RWPE1 (cell line): ENCODE measurements at regions not wholly inside any gene's neighbourhood (a gene's known extent, or its start where the extent isn't known, plus 50 kb on each side); places are given as distances from the start of the nearest gene placed in this dataset.

Source experiments
- CTCF ChIA-PET: fragments of 350-600 bp; sonication (Branson Sonifier 250); formaldehyde crosslinking; extraction: SDS; loops from one replicate; lab custom pipeline; 2021; lab: Yijun Ruan, JAX
- POLR2A ChIA-PET: fragments of 400-600 bp; formaldehyde crosslinking; extraction: SDS; loops from one replicate; lab custom pipeline; 2020; ENCODE audit warnings: antibody characterized with exemption; ENCODE audit not compliant: low non-redundant PET; lab: Yijun Ruan, JAX
- DNase-seq: peaks from one replicate; pipeline ENCODE4 v3.0.0; 2012; ENCODE audit warnings: low spot score
- H3K27ac ChIP-seq: fragments of 450-650 bp; 2 replicates; pipeline ENCODE4 v1.5.1; 2017
- TF ChIP-seq, protein P1 (sequence below): fragments of 450-650 bp; conservative IDR thresholded peaks from 2 replicates; pipeline ENCODE4 v1.5.1; 2017; ENCODE audit warnings: low read depth, mild to moderate bottlenecking

DNA sequence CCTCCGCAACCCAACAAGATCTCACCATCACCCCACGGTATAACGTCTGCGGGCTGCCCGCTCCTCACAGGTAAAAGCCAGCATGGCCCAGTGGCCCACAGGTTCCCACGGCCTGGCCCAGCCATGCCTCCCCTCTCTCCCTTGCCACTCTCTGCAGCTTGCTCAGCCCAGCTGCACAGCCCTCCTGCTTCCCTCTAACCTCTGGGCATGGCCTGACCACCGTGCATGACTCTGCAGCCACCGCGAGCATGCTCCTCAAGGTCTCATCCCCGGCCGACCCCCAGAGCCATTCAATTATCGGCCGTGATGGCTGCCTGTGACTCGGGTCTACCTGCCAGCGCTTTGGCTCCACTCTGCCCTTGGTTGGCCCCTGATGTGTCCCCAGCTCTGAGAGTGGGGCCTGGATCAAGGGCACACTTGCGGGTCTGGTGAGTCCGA is 185.5 kb downstream of the CTTN start:
- no peak for DNase-seq
- CTCF ChIA-PET = no interaction called here
- TF ChIP-seq, protein P1, sequence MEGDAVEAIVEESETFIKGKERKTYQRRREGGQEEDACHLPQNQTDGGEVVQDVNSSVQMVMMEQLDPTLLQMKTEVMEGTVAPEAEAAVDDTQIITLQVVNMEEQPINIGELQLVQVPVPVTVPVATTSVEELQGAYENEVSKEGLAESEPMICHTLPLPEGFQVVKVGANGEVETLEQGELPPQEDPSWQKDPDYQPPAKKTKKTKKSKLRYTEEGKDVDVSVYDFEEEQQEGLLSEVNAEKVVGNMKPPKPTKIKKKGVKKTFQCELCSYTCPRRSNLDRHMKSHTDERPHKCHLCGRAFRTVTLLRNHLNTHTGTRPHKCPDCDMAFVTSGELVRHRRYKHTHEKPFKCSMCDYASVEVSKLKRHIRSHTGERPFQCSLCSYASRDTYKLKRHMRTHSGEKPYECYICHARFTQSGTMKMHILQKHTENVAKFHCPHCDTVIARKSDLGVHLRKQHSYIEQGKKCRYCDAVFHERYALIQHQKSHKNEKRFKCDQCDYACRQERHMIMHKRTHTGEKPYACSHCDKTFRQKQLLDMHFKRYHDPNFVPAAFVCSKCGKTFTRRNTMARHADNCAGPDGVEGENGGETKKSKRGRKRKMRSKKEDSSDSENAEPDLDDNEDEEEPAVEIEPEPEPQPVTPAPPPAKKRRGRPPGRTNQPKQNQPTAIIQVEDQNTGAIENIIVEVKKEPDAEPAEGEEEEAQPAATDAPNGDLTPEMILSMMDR = no peak
- H3K27ac ChIP-seq = no peak overlapping the region
- POLR2A ChIA-PET = no interaction called here

DNA sequence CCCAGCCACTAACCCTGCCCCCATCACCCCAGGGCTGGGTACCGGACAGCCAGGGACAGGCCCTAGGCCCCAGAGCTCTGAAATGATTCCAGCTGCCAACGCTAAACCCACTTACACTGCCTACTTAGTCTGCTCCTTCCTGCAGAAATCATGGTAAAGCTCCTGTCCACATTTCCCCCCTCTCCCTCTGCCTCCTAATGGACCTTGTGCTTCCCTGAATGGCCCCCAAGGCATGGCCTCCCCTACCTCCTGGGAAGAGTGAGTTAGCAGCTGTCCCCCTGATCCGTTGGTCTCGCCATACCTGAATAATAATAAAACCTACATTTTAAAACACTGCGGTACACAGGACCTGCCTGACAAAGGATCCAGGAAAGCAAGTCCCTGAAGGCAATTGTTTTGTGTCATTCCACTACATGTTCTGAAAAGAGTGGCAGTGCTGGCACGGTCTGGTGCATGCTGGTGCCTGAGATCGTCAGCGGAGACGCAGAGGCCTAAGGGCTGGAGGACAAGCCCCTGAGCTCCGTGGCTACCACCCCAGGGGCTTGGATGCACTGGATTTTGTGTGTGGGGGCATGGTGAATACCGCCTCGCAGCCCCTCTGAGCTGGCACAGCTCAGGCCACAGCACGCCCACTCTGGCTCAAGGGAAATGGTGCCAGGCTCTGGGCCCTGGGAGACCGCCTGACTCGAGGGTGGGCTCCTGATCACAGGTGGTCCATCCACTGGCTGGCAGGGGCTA is 186.3 kb downstream of the CTTN start:
- CTCF ChIA-PET = no interaction called here
- no peak for DNase-seq
- POLR2A ChIA-PET = no interaction called here
- no peak overlapping the region for H3K27ac ChIP-seq
- TF ChIP-seq, protein P1 = no peak

DNA sequence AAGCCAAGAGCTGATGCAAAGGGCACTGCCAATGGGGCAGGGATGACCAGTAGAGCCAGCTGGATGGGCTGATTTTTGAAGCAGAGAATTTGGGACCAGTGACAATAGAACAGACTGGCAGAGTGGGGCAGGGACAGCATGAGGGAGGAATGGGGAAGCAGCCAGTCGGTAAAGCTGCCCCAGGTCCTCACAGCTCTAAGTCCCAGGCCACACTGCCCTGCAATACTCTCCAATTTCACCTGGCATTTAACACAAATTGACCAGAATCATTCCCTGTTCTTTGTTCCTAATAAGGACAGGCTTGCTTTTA is 186.9 kb downstream of the CTTN start:
- no peak for DNase-seq
- TF ChIP-seq, protein P1 = no peak
- H3K27ac ChIP-seq = no peak overlapping the region
- POLR2A ChIA-PET = no interaction called here
- CTCF ChIA-PET = no interaction called here

DNA sequence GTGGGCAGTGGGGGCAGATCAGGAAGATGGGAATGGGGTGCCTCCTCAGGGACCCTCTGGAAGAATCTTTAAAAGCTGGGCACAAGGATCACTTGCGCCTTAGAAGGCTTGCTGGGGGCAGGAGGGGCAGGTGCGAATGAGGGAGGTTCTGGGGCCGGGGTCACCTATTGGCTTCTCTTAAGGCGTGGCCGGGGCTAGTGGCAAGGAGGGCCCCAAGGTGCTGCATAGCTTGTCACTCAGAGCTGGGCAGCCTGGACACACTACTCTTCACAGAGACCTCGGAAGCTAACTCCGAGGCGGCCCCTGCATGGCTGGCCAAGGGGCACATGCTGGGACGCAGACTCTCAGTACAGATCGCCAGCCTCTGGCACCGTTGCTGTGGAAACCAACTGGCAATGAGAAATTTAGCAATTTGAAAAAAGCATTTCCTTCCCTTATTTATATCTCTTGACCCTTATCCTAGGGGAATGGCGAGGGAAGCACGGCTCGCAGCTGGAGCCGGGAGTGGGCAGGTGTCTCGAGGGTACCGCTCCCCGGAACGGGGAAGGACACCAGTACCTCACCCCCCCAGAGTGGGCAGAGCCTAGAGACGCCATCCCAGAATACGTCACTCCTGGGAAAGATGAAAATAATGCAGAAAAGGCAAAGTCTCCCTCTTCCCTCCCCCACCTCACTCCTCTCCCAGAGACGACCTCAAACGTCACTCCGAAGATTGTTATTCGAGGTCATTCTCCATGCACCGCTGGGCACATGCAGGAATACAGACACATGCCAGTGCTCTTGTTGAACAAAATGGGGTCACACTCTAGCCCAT is 188.1 kb downstream of the CTTN start:
- CTCF ChIA-PET = no interaction called here
- TF ChIP-seq, protein P1 = no peak
- no peak overlapping the region for H3K27ac ChIP-seq
- DNase-seq = no peak
- POLR2A ChIA-PET = no interaction called here

DNA sequence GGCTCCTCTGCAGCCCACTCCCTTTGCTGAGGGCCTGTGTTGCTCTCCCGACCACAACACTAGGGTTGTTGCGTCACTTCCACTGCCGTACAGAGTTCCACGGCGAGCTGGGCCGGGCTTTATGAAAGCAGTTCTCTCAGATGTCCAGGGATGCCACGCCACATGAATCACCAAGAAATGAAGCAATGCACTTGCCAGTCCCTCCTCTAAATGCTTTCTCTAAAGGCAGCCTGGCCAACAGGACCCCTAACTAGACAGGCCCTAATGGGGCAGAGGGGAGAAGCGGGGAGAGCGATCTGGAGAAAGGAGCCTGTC is 188.7 kb downstream of the CTTN start:
- DNase-seq = no peak
- CTCF ChIA-PET = interaction anchor here (0.6 kb wide), 1 partner anchor 46 kb away, joined by 3 read pairs; no protein-coding TSS in a partner anchor
- TF ChIP-seq, protein P1 = no peak

DNA sequence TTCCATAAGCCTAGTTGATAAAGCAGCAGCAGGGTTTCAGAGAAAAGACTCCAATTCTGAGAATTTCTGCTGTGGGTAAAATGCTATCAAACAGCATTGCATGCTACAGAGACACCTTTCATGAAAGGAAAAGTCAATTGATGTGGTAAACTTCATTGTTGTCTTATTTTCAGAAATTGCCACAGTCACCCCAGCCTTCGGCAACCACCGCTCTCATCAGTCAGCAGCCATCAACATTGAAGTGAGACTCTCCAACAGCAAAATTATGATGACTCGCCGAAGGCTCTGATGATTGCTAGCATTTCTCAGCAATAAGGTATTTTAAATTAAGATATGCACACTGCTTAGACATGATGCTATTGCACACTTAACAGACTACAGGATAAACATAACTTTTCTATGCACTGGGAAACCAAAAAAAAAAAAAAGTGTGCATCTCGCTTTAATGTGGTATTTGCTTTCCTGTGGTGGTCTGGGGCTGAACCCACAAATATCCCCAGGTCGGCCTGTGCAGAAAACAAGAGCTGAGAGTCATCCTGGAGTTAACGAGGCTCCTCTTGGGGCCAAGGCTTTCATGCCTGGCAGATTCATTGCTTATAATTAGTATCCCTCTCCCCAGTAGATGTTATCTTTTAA is 192.1 kb downstream of the CTTN start:
- no peak for DNase-seq
- ChIA-PET CTCF (no interaction called here), POLR2A (no interaction called here)
- no peak overlapping the region for H3K27ac ChIP-seq
- TF ChIP-seq, protein P1 = no peak

More for the DNA sequence above, 188.7 kb downstream of the CTTN start:
- no peak overlapping the region for H3K27ac ChIP-seq
- POLR2A ChIA-PET = no interaction called here
